ENCODE measurements at regions not wholly inside any gene's neighbourhood (a gene's known extent, or its start where the extent isn't known, plus 50 kb on each side); places are given as distances from the start of the nearest gene placed in this dataset.

DNA sequence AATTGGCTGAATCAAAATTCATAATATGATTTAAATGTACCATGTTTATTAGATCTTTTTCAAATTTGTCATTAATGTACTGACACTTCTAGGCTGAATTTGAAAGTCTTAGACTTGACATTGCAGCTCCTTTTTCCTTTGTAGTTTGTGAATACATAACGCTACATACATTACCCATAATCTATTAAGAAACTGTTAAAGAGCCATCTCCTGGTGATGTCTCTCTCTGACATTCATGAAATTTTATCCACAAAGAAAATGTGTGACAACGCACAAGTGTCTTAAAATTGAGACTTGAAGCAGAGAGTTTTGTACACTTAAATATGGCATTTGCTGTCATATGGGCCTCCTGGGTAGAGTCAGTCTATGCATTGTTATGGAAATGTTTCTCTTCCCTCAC, 320.2 kb upstream of the ARGLU1 start:
- H3K36me3 Mint-ChIP-seq (ENCODE audit: low read depth): no peaks in the 10 kb centered on the region
- H3K27me3 ChIP-seq (ENCODE audit: control insufficient read depth in 1 of 2, insufficient read depth in 2 of 2, low read length in 2 of 2): no peaks in the 10 kb centered on the region
- H3K4me3 ChIP-seq (ENCODE audit: low read length): no peak overlapping the region
- TF ChIP-seq, protein P1, sequence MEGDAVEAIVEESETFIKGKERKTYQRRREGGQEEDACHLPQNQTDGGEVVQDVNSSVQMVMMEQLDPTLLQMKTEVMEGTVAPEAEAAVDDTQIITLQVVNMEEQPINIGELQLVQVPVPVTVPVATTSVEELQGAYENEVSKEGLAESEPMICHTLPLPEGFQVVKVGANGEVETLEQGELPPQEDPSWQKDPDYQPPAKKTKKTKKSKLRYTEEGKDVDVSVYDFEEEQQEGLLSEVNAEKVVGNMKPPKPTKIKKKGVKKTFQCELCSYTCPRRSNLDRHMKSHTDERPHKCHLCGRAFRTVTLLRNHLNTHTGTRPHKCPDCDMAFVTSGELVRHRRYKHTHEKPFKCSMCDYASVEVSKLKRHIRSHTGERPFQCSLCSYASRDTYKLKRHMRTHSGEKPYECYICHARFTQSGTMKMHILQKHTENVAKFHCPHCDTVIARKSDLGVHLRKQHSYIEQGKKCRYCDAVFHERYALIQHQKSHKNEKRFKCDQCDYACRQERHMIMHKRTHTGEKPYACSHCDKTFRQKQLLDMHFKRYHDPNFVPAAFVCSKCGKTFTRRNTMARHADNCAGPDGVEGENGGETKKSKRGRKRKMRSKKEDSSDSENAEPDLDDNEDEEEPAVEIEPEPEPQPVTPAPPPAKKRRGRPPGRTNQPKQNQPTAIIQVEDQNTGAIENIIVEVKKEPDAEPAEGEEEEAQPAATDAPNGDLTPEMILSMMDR (IDR thresholded peaks at IDR 0.05): no peak
- no peak overlapping the region for H3K27ac Mint-ChIP-seq
- intact Hi-C loops (cut with DNase I, micrococcal nuclease): no loop called here
- H3K9me3 Mint-ChIP-seq: no peaks in the 10 kb centered on the region
- no peak overlapping the region for H3K4me3 Mint-ChIP-seq
- no peaks in the 10 kb centered on the region for H3K4me1 ChIP-seq (ENCODE audit: insufficient read depth, low read length)
- no peaks in the 10 kb centered on the region for H3K27me3 Mint-ChIP-seq
- H3K27ac ChIP-seq (ENCODE audit: low read depth in 1 of 2, low read length in 2 of 2): no peak overlapping the region
- no peaks in the 10 kb centered on the region for H3K4me1 Mint-ChIP-seq (ENCODE audit: low read depth)
- no peaks in the 10 kb centered on the region for H3K36me3 ChIP-seq (ENCODE audit: insufficient read depth, low read length)
- POLR2A ChIA-PET: no interaction called here
- no peak for DNase-seq
- ATAC-seq (ENCODE audit: poor library complexity): no peak
- CTCF ChIA-PET: no interaction called here
- H3K9me3 ChIP-seq (ENCODE audit: control insufficient read depth in 1 of 2, insufficient read depth in 1 of 2, low read length in 2 of 2): peaks cover 0 to 4% of the 10 kb centered on the region in 2 experiments

DNA sequence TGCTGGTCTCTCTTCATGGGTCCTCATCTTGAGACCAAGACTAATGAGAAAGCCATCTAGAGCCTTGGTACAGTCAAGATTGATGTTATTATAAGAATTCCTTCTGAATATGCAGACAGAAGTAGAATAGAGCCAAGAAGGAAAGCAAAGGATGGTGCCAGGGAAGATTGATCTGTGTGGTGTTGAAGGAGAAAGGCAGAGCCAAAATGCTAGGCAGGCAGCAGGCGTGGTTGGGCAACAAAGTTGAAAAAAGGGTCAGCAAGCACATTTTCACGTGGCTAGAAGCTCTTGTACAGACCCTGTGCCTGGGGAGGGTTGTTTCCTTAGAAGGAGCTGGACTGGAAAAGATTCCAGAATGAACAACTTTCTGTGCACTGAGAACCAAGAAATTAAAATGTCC, 319.7 kb upstream of the ARGLU1 start:
- H3K9me3 ChIP-seq (ENCODE audit: control insufficient read depth in 1 of 2, insufficient read depth in 1 of 2, low read length in 2 of 2): peaks cover 0 to 4% of the 10 kb centered on the region in 2 experiments
- TF ChIP-seq, protein P1 (IDR thresholded peaks at IDR 0.05): no peak
- DNase-seq (no peak), ATAC-seq (ENCODE audit: poor library complexity) (no peak)
- Mint-ChIP-seq H3K4me3 (no peak overlapping the region), H3K4me1 (ENCODE audit: low read depth) (no peaks in the 10 kb centered on the region), H3K27me3 (no peaks in the 10 kb centered on the region), H3K9me3 (no peaks in the 10 kb centered on the region), H3K36me3 (ENCODE audit: low read depth) (no peaks in the 10 kb centered on the region), H3K27ac (no peak overlapping the region)
- H3K4me3 ChIP-seq (ENCODE audit: low read length): no peak overlapping the region
- no peaks in the 10 kb centered on the region for H3K27me3 ChIP-seq (ENCODE audit: control insufficient read depth in 1 of 2, insufficient read depth in 2 of 2, low read length in 2 of 2)
- no peaks in the 10 kb centered on the region for H3K36me3 ChIP-seq (ENCODE audit: insufficient read depth, low read length)
- no peak overlapping the region for H3K27ac ChIP-seq (ENCODE audit: low read depth in 1 of 2, low read length in 2 of 2)
- ChIA-PET CTCF (no interaction called here), POLR2A (no interaction called here)
- intact Hi-C loops (cut with DNase I, micrococcal nuclease): no loop called here
- no peaks in the 10 kb centered on the region for H3K4me1 ChIP-seq (ENCODE audit: insufficient read depth, low read length)

DNA sequence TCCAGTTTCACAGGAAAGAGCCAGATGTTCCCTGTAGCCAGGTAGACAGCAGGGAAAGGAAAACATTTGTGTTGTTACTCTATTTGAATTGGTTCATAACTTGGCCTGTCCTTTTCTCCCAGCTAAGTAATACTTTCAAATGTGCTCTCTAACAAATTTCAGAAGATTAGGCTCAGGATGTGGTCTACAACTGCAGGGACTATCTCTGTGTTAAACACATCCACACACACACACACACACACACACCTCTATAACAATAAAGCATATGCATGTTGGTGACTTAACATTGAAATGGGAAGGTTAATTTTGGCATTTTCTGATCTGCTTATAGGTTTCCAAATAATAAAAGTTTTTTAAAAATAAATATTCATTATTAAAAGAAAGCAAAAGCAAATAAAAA, 316.0 kb upstream of the ARGLU1 start:
- Mint-ChIP-seq H3K27me3 (no peaks in the 10 kb centered on the region), H3K9me3 (no peaks in the 10 kb centered on the region), H3K36me3 (ENCODE audit: low read depth) (no peaks in the 10 kb centered on the region), H3K4me3 (no peak overlapping the region), H3K4me1 (ENCODE audit: low read depth) (no peaks in the 10 kb centered on the region), H3K27ac (no peak overlapping the region)
- H3K36me3 ChIP-seq (ENCODE audit: insufficient read depth, low read length): no peaks in the 10 kb centered on the region
- H3K9me3 ChIP-seq (ENCODE audit: control insufficient read depth in 1 of 2, insufficient read depth in 1 of 2, low read length in 2 of 2): peaks cover 0 to 4% of the 10 kb centered on the region in 2 experiments
- H3K4me1 ChIP-seq (ENCODE audit: insufficient read depth, low read length): no peaks in the 10 kb centered on the region
- POLR2A ChIA-PET: no interaction called here
- no peaks in the 10 kb centered on the region for H3K27me3 ChIP-seq (ENCODE audit: control insufficient read depth in 1 of 2, insufficient read depth in 2 of 2, low read length in 2 of 2)
- TF ChIP-seq, protein P1 (IDR thresholded peaks at IDR 0.05): no peak
- CTCF ChIA-PET: no interaction called here
- no peak for ATAC-seq (ENCODE audit: poor library complexity)
- no peak for DNase-seq
- no peak overlapping the region for H3K27ac ChIP-seq (ENCODE audit: low read depth in 1 of 2, low read length in 2 of 2)
- intact Hi-C loops (cut with DNase I, micrococcal nuclease): no loop called here
- H3K4me3 ChIP-seq (ENCODE audit: low read length): no peak overlapping the region

All from CD4-positive, alpha-beta T cell (primary cell).